Panc1 (cell line): ENCODE measurements at regions not wholly inside any gene's neighbourhood (a gene's known extent, or its start where the extent isn't known, plus 50 kb on each side); places are given as distances from the start of the nearest gene placed in this dataset.

Source experiments
- ATAC-seq: fragments of 200-7000 bp; cut with Tn5 transposase; 2 replicates; pipeline ENCODE4 v1.9.1; 2020; ENCODE audit warnings: mild to moderate bottlenecking, moderate library complexity
- BruUV-seq: library from RNA; stranded (reverse); fragments of 400-500 nt; replicated peaks from 2 replicates; lab custom pipeline; 2021; lab: Mats Ljungman, UMichigan
- CTCF ChIA-PET: fragments of 300-600 bp; sonication (Branson Sonifier 250); formaldehyde crosslinking; loops from one replicate; lab custom pipeline; 2022; ENCODE audit warnings: antibody characterized with exemption; lab: Charles Lee
- POLR2A ChIA-PET: fragments of 300-600 bp; sonication (Branson Sonifier 250); formaldehyde crosslinking; loops from one replicate; lab custom pipeline; 2022; ENCODE audit warnings: antibody characterized with exemption; lab: Charles Lee
- DNase-seq: peaks from one replicate; pipeline ENCODE4 v3.0.0-alpha.2; 2010; ENCODE audit warnings: low read depth, low spot score
- H3K27ac ChIP-seq: 2 replicates; pipeline ENCODE4 v1.5.1; 2011; ENCODE audit warnings: mild to moderate bottlenecking, low read length, inconsistent platforms
- H3K27me3 ChIP-seq: fragments of 200-500 bp; sonication (Bioruptor generic); 2 replicates; pipeline ENCODE4 v1.6.0; 2014; ENCODE audit warnings: low read length, inconsistent platforms; ENCODE audit not compliant: control insufficient read depth, insufficient read depth
- H3K36me3 ChIP-seq: fragments of 200-500 bp; sonication (Bioruptor generic); 2 replicates; pipeline ENCODE4 v1.5.1; 2014; ENCODE audit warnings: inconsistent platforms, mild to moderate bottlenecking, low read length, moderate library complexity; ENCODE audit not compliant: control insufficient read depth, insufficient read depth
- H3K4me1 ChIP-seq: 2 replicates; pipeline ENCODE4 v1.5.1; 2011; ENCODE audit warnings: inconsistent platforms, mild to moderate bottlenecking, low read length, moderate library complexity; ENCODE audit not compliant: control insufficient read depth, insufficient read depth
- H3K4me3 ChIP-seq, 2 experiments: 2 replicates each; pipeline ENCODE4 v1.5.1; 2011 to 2012; ENCODE audit warnings: low read depth in 2 of 2, low read length in 2 of 2, mild to moderate bottlenecking in 2 of 2, inconsistent platforms in 1 of 2, moderate library complexity in 1 of 2
- H3K9me3 ChIP-seq: fragments of 200-500 bp; sonication (Bioruptor generic); 2 replicates; pipeline ENCODE4 v1.5.1; 2014; ENCODE audit warnings: low read depth, mild to moderate bottlenecking, inconsistent platforms, low read length, moderate library complexity; ENCODE audit not compliant: control insufficient read depth, insufficient read depth
- POLR2AphosphoS5 ChIP-seq: IDR thresholded peaks from 2 replicates; pipeline ENCODE4 v1.6.1; 2012; ENCODE audit warnings: mild to moderate bottlenecking, low read depth, low read length, moderate library complexity
- SIN3A ChIP-seq: IDR thresholded peaks from 2 replicates; pipeline ENCODE4 v1.6.1; 2012; ENCODE audit warnings: low read depth, mild to moderate bottlenecking, low read length, moderate library complexity, borderline replicate concordance; ENCODE audit not compliant: insufficient read depth
- TCF7L2 ChIP-seq: IDR thresholded peaks from 2 replicates; pipeline ENCODE4 v1.6.1; 2011; ENCODE audit warnings: mild to moderate bottlenecking, low read depth, low read length, inconsistent platforms
- in situ Hi-C: cut with HindIII; loops from 2 replicates; pipeline ENCODE4 v1.10.0; 2016; ENCODE audit warnings: low sequenced_read_pairs, low pct_unique_long_range_greater_than_20kb
- intact Hi-C: fragments of 100-400 bp; cut with micrococcal nuclease; formaldehyde crosslinking; loops from one replicate; pipeline ENCODE4 v1.10.0; 2022; ENCODE audit not compliant: unreplicated experiment
- TF ChIP-seq, protein P1 (sequence below), 2 experiments: IDR thresholded peaks; 2 replicates each; pipeline ENCODE4 v1.6.1; 2011 to 2012; ENCODE audit warnings: low read depth in 2 of 2, control low read depth in 1 of 2, low read length in 1 of 2, mild to moderate bottlenecking in 1 of 2, moderate library complexity in 1 of 2; ENCODE audit not compliant: insufficient read depth in 1 of 2
- TF ChIP-seq, protein P2 (sequence below): fragments of 450-650 bp; IDR thresholded peaks from 2 replicates; pipeline ENCODE4 v1.5.1; 2017; ENCODE audit warnings: mild to moderate bottlenecking

DNA sequence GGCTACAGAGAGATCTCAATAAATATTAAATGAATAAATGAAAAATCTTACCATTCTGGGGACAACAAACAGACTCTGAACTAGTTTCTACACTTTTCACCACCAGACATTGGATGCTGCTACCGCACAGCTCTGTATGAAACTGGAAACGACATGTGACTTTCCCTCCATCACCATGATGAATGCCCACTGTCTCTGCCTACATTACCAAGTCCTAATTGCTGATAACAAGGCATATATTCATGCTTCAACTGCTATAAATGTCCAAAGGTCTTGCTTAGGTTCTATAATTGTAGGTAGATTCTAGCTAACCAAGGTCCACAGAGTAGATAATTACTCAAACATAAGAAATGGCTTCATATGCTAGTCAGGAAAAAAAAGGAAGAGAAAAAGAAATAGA lies 399.4 kb upstream of the ADGRL3 start:
- no peaks in the 10 kb centered on the region for H3K27me3 ChIP-seq
- no peak for DNase-seq
- BruUV-seq = no TSS peak
- H3K36me3 ChIP-seq = no peaks in the 10 kb centered on the region
- no peak for TF ChIP-seq TCF7L2
- H3K9me3 ChIP-seq = no peaks in the 10 kb centered on the region
- no peak overlapping the region for H3K4me3 ChIP-seq
- ChIA-PET POLR2A (no interaction called here), CTCF (no interaction called here)
- no peak for ATAC-seq
- intact Hi-C loops = no loop called here
- H3K4me1 ChIP-seq = no peaks in the 10 kb centered on the region
- no peak overlapping the region for H3K27ac ChIP-seq
- in situ Hi-C loops = no loop called here

DNA sequence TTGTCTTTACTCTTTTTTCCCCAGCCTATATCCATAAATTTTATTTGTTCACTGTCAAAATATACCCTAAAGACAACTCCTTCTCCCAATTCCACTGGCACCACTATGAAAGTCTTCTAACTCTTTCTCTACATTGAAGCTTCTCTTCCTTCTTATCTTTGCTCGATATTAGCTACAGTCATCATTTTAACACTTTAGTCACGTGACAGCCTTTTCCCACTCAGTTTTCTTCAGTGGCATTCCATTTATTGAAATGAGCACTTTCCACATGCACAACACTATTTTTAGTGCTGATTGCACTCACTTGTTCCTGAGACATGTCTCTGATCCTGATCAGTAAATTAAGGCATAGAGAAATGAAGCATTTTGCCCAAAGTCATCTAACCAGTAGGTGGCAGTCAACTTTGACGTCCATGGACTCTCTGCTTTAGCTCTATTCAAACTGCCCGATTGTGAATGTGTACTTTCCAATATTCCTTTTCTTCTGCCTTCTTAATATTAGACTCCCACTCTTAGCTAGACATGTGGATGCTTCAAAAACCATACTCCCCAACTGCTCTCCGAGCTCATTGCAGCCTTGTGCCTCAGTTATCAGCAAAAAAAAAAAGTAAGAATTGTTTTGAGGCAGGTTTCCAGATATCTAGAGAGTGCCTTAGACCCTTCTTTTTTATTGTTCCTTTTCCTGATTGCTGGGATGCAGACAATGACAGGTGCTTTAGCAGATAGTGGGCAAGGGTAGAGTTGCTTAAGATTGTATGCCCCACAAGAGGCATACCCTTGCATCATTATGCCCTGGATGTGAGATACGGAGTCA lies 394.4 kb upstream of the ADGRL3 start:
- H3K36me3 ChIP-seq = no peaks in the 10 kb centered on the region
- ChIA-PET CTCF (no interaction called here), POLR2A (no interaction called here)
- BruUV-seq = no TSS peak
- H3K9me3 ChIP-seq = no peaks in the 10 kb centered on the region
- H3K27ac ChIP-seq = no peak overlapping the region
- H3K4me1 ChIP-seq = no peaks in the 10 kb centered on the region
- no peak overlapping the region for H3K4me3 ChIP-seq
- DNase-seq = peak; percentile 7
- TF ChIP-seq TCF7L2 (no peak), POLR2AphosphoS5 (no peak), SIN3A (no peak)
- TF ChIP-seq, protein P1, sequence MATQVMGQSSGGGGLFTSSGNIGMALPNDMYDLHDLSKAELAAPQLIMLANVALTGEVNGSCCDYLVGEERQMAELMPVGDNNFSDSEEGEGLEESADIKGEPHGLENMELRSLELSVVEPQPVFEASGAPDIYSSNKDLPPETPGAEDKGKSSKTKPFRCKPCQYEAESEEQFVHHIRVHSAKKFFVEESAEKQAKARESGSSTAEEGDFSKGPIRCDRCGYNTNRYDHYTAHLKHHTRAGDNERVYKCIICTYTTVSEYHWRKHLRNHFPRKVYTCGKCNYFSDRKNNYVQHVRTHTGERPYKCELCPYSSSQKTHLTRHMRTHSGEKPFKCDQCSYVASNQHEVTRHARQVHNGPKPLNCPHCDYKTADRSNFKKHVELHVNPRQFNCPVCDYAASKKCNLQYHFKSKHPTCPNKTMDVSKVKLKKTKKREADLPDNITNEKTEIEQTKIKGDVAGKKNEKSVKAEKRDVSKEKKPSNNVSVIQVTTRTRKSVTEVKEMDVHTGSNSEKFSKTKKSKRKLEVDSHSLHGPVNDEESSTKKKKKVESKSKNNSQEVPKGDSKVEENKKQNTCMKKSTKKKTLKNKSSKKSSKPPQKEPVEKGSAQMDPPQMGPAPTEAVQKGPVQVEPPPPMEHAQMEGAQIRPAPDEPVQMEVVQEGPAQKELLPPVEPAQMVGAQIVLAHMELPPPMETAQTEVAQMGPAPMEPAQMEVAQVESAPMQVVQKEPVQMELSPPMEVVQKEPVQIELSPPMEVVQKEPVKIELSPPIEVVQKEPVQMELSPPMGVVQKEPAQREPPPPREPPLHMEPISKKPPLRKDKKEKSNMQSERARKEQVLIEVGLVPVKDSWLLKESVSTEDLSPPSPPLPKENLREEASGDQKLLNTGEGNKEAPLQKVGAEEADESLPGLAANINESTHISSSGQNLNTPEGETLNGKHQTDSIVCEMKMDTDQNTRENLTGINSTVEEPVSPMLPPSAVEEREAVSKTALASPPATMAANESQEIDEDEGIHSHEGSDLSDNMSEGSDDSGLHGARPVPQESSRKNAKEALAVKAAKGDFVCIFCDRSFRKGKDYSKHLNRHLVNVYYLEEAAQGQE (IDR thresholded peaks at IDR 0.05; ENCODE audit: insufficient read depth in 1 of 2, low read depth in 2 of 2, low read length in 1 of 2) = no peak
- TF ChIP-seq, protein P2, sequence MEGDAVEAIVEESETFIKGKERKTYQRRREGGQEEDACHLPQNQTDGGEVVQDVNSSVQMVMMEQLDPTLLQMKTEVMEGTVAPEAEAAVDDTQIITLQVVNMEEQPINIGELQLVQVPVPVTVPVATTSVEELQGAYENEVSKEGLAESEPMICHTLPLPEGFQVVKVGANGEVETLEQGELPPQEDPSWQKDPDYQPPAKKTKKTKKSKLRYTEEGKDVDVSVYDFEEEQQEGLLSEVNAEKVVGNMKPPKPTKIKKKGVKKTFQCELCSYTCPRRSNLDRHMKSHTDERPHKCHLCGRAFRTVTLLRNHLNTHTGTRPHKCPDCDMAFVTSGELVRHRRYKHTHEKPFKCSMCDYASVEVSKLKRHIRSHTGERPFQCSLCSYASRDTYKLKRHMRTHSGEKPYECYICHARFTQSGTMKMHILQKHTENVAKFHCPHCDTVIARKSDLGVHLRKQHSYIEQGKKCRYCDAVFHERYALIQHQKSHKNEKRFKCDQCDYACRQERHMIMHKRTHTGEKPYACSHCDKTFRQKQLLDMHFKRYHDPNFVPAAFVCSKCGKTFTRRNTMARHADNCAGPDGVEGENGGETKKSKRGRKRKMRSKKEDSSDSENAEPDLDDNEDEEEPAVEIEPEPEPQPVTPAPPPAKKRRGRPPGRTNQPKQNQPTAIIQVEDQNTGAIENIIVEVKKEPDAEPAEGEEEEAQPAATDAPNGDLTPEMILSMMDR = peak; percentile 30; the same call in 1 of the 2 replicates
- in situ Hi-C loops (no loop called here), intact Hi-C loops (no loop called here)
- no peaks in the 10 kb centered on the region for H3K27me3 ChIP-seq
- ATAC-seq = no peak
